ENCODE measurements at regions not wholly inside any gene's neighbourhood (a gene's known extent, or its start where the extent isn't known, plus 50 kb on each side); places are given as distances from the start of the nearest gene placed in this dataset.

DNA sequence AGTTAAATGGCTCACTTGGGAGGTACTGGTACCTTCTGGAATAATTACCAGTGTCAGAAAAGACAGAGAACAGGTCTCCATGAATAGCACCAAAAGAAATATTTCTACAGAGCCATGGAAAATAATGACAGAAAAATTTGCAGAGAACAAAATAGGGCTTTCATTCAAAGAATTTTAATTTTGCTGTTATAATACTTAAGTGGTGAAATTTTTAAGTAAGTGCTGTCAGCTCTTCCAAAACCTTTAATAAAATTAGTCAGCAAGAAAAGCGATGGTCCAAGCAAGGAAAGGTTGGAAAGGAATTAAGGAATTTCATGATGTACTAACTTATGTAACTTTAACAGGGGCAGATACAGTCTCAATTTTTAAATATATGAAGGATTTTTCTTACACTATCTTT is 359.2 kb downstream of the NR2F1-AS1 start:
- TF ChIP-seq, protein P1, sequence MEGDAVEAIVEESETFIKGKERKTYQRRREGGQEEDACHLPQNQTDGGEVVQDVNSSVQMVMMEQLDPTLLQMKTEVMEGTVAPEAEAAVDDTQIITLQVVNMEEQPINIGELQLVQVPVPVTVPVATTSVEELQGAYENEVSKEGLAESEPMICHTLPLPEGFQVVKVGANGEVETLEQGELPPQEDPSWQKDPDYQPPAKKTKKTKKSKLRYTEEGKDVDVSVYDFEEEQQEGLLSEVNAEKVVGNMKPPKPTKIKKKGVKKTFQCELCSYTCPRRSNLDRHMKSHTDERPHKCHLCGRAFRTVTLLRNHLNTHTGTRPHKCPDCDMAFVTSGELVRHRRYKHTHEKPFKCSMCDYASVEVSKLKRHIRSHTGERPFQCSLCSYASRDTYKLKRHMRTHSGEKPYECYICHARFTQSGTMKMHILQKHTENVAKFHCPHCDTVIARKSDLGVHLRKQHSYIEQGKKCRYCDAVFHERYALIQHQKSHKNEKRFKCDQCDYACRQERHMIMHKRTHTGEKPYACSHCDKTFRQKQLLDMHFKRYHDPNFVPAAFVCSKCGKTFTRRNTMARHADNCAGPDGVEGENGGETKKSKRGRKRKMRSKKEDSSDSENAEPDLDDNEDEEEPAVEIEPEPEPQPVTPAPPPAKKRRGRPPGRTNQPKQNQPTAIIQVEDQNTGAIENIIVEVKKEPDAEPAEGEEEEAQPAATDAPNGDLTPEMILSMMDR (conservative IDR thresholded peaks at IDR 0.05 in 1 of 2, IDR thresholded peaks at IDR 0.05 in 1 of 2; ENCODE audit: extremely low read depth in 1 of 2, insufficient read depth in 1 of 2, low read depth in 1 of 2, low read length in 2 of 2), result no peak
- TF ChIP-seq EZH2 (IDR thresholded peaks at IDR 0.05; ENCODE audit: borderline replicate concordance, low read length), result no peak
